Mucosa of descending colon (tissue), 3 donors: ENCODE measurements at regions not wholly inside any gene's neighbourhood (a gene's known extent, or its start where the extent isn't known, plus 50 kb on each side); places are given as distances from the start of the nearest gene placed in this dataset.

Experiments used
- ATAC-seq: fragments of 200-7000 bp; cut with Tn5 transposase; one replicate; pipeline ENCODE4 v1.9.1; 2020; ENCODE audit warnings: mild to moderate bottlenecking, moderate library complexity
- DNase-seq, 3 donors: peaks; one replicate each; pipeline ENCODE4 v3.0.0-alpha.2; 2020
- H3K36me3 ChIP-seq: fragments of 200-600 bp; one replicate; pipeline ENCODE4 v1.8.0; 2021; ENCODE audit warnings: low read depth, mild to moderate bottlenecking
- H3K4me1 ChIP-seq: fragments of 200-600 bp; one replicate; pipeline ENCODE4 v1.8.0; 2021; ENCODE audit warnings: low read depth, mild to moderate bottlenecking
- H3K4me3 ChIP-seq: fragments of 200-600 bp; one replicate; pipeline ENCODE4 v1.8.0; 2021; ENCODE audit warnings: mild to moderate bottlenecking
- H3K9me3 ChIP-seq: fragments of 200-600 bp; one replicate; pipeline ENCODE4 v1.8.0; 2021; ENCODE audit warnings: mild to moderate bottlenecking
- intact Hi-C, 2 donors: fragments of 100-400 bp; cut with DNase I in 1 of 2; cut with micrococcal nuclease in 1 of 2; formaldehyde crosslinking; loops; one replicate each; pipeline versions ENCODE4 v1.11.0 to v1.11.1; 2022; cut with DNase I, micrococcal nuclease
- TF ChIP-seq, protein P1 (sequence below): fragments of 200-600 bp; IDR thresholded peaks from one replicate; pipeline ENCODE4 v1.8.0; 2022; ENCODE audit warnings: antibody characterized with exemption, mild to moderate bottlenecking
- donor health status: DM: no; HTN: no; CAD: no; lungs with moderate emphysema.
- donor health status: DM: no; HTN: no; CAD: no.
- donor health status: DM: no; HTN: yes; CAD: no.

DNA sequence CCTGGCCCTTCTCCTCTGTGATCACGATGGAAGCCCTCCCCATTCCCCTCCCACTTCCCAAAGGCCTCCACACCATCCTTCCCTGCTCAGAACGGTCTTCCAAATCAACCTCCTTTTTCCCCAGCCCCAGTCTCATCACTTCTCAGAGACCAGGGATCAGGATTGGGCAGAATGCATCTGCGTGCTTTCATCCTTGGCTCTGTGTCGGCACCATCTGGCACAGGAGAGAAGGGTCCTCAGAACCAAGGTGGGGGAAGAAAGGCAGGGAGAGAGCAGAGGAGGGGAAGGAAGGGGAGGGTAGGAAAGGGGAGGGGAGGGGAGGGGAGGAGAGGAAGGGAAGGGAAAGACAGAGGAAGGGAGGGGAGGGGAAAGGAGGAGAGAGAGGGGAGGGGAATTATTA is 52.4 kb upstream of the FICD start:
- ATAC-seq (no peak), DNase-seq (no peak)
- TF ChIP-seq, protein P1, sequence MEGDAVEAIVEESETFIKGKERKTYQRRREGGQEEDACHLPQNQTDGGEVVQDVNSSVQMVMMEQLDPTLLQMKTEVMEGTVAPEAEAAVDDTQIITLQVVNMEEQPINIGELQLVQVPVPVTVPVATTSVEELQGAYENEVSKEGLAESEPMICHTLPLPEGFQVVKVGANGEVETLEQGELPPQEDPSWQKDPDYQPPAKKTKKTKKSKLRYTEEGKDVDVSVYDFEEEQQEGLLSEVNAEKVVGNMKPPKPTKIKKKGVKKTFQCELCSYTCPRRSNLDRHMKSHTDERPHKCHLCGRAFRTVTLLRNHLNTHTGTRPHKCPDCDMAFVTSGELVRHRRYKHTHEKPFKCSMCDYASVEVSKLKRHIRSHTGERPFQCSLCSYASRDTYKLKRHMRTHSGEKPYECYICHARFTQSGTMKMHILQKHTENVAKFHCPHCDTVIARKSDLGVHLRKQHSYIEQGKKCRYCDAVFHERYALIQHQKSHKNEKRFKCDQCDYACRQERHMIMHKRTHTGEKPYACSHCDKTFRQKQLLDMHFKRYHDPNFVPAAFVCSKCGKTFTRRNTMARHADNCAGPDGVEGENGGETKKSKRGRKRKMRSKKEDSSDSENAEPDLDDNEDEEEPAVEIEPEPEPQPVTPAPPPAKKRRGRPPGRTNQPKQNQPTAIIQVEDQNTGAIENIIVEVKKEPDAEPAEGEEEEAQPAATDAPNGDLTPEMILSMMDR = no peak
- Histone ChIP-seq H3K36me3 (no peaks in the 10 kb centered on the region), H3K4me3 (no peak overlapping the region), H3K4me1 (no peaks in the 10 kb centered on the region), H3K9me3 (no peaks in the 10 kb centered on the region)
- intact Hi-C loops = no loop called here

DNA sequence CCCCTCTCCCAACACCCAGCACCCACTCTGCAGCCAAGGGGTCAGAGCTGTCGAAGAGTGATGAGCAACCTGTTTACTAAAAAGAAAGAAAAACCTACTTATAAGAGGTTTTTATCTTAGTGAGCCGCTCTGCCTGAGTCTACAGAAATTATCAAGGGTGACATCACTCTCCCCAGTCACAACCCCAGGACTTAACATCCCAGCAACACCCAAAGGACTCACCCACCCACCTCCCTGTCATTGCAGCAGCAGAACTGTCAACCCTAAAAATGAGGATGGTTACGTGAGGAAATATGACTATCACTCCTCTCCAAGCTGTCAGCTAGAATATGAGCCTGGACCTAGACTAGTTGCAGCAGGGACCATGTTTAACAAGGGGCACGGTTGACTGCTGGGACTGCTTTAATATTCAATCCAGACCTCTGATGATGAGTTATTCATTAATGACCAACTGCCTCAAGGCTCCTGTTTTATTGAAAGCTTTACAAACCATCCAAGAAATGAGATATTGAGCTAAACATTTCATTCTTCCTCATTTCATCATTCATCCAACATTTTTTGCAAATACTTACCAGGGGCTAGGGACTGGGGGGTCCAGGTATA is 53.9 kb upstream of the FICD start:
- intact Hi-C loops = no loop called here
- Histone ChIP-seq H3K4me1 (no peaks in the 10 kb centered on the region), H3K4me3 (no peak overlapping the region), H3K36me3 (no peaks in the 10 kb centered on the region), H3K9me3 (no peaks in the 10 kb centered on the region)
- TF ChIP-seq, protein P1 = no peak
- DNase-seq = no peak
- ATAC-seq = no peak

DNA sequence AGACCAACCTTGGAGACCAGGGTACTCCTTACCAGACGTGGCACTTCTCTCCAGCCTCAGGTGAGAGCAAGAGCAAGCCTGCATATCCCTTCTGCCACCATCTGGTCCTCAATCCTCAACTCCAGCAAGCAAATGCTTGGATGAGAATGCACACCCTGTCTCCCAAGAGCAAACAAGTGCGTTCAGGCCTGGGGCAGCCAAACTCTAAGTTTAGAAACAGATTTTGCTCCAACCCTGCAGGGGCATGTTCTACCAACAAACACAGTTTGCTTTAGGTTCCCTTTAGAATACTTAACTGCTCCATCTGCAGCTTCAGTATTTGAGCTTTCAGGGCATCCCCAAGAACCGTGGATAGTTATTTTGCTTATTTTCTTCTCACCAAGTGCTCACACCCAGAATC is 55.9 kb upstream of the FICD start:
- Histone ChIP-seq H3K4me3 (no peak overlapping the region), H3K36me3 (no peaks in the 10 kb centered on the region), H3K9me3 (no peaks in the 10 kb centered on the region), H3K4me1 (no peaks in the 10 kb centered on the region)
- ATAC-seq = no peak
- TF ChIP-seq, protein P1 = no peak
- intact Hi-C loops = no loop called here
- no peak for DNase-seq

DNA sequence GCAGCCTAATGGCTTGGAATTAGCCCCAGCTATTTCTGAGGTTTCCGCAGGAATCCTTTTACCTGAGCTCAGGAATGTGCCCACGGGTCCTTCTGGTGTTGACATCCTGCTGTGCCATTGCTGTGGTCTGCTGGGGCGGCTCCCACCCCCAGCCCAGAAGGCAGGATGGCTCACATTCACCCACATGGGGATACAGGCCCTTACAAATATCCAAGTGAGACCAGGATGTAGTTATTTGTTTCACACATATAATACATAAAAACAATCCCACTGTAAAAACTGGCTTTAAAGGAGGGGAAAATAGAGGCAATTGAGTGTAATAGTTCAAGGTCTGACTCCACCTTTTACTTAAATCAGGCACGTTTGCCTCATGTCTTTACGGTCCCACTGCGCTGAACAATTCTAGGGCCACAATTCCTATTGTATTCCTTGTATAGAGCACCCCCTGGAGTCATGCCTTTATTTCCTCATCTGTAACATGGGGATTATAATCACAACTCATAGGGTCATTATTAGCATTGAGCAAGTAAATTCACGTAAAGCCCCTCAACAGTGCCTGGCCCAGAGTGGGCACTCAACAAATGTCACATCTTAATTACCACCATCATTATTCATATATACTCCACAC is 57.2 kb upstream of the FICD start:
- Histone ChIP-seq H3K4me3 (no peak overlapping the region), H3K9me3 (no peaks in the 10 kb centered on the region), H3K36me3 (no peaks in the 10 kb centered on the region), H3K4me1 (no peaks in the 10 kb centered on the region)
- DNase-seq (no peak), ATAC-seq (no peak)
- intact Hi-C loops = no loop called here
- TF ChIP-seq, protein P1 = no peak

DNA sequence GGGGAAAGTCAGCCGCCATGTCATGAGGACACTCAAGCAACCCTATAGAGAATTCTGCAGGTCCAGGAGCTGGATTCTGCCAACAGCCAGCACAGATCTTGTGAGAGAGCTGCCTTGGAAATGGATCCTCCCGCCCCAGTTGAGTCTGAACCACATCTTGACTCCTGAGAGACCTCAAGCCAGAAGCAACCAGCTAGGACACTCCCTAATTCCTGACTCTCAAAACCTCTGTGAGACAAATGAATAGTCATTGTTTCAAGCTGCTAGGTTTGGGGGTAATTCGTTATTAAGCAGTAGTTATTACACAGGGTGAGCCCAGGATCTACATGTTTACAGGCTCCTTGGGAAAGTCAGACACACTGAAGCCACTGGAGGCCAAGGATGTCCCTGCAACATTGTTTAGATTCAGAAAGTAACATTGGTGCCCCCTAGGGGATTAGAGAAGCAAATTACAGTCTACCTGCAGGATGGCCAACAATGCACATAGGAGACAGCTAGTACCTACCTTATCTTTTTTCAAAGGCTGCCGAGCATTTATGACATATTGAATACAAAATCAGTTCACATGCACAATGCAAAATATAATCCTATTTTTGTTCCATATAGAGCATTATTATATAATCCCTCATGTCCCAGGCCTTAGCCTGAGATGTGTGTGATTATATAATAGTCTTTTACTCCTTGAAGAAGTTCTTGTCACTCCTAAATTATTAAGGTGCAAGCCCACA is 57.9 kb upstream of the FICD start:
- no peaks in the 10 kb centered on the region for H3K9me3 ChIP-seq
- H3K4me3 ChIP-seq = no peak overlapping the region
- intact Hi-C loops = no loop called here
- DNase-seq (no peak), ATAC-seq (peak; percentile 65)
- no peaks in the 10 kb centered on the region for H3K4me1 ChIP-seq
- TF ChIP-seq, protein P1 = no peak
- no peaks in the 10 kb centered on the region for H3K36me3 ChIP-seq
